Cardiac fibroblast (primary cell): ENCODE measurements at regions not wholly inside any gene's neighbourhood (a gene's known extent, or its start where the extent isn't known, plus 50 kb on each side); places are given as distances from the start of the nearest gene placed in this dataset.

Experiments used
- DNase-seq, 2 donors: peaks; one replicate each; pipeline versions ENCODE4 v3.0.0 to v3.0.0-alpha.2; 2010; ENCODE audit warnings: low read depth in 2 of 2
- H3K4me3 ChIP-seq, 2 donors: replicated peaks in 1 of 2; 1 replicate in 1 of 2; 2 replicates in 1 of 2; pipeline ENCODE4 v1.5.1; 2011; ENCODE audit warnings: low read depth in 2 of 2, low read length in 2 of 2, mild to moderate bottlenecking in 2 of 2, moderate library complexity in 1 of 2
- TF ChIP-seq, protein P1 (sequence below): IDR thresholded peaks from one replicate; pipeline ENCODE4 v1.5.1; 2011; ENCODE audit warnings: low read depth, mild to moderate bottlenecking, low read length, inconsistent platforms

DNA sequence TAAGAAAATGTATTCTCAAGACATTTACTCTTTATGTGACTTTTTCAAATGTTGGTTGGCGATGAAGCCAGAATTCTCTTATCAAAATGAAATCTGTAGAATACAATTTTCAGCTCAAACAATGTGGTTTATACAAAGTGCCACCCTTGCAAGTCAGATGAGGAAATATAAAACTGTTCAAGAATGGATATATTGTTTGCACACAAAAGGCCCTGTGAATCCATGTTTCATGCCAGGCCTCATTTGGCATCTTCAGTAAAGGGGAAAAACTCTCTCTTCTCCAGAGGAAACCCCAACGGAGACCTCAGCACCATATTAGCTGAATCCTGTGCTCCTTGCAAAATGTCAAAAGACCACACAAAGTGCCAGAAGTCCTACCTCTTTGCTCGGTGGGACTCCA is 310.4 kb downstream of the RRAGC start:
- TF ChIP-seq, protein P1, sequence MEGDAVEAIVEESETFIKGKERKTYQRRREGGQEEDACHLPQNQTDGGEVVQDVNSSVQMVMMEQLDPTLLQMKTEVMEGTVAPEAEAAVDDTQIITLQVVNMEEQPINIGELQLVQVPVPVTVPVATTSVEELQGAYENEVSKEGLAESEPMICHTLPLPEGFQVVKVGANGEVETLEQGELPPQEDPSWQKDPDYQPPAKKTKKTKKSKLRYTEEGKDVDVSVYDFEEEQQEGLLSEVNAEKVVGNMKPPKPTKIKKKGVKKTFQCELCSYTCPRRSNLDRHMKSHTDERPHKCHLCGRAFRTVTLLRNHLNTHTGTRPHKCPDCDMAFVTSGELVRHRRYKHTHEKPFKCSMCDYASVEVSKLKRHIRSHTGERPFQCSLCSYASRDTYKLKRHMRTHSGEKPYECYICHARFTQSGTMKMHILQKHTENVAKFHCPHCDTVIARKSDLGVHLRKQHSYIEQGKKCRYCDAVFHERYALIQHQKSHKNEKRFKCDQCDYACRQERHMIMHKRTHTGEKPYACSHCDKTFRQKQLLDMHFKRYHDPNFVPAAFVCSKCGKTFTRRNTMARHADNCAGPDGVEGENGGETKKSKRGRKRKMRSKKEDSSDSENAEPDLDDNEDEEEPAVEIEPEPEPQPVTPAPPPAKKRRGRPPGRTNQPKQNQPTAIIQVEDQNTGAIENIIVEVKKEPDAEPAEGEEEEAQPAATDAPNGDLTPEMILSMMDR: no peak
- no peak overlapping the region for H3K4me3 ChIP-seq
- DNase-seq: no peak

DNA sequence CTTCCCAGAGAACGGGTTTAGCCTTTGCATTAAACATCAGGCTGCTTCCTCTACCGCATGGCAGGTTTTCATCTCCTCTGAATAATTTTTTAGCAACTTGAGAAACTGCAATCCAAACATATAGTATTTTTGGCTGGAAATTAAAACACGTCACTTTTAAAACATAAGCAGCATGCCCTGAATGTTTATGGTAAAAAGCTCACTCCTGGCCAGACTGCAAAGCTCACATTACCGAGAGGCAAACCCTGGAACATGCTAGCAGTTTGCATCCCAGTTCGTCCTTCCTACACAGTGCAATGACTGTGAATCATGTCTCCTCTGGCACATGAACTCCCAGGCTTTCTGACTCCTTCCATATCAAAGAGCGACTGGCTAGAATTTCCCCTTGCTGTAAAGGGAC is 312.3 kb downstream of the RRAGC start:
- no peak for DNase-seq
- TF ChIP-seq, protein P1: no peak
- H3K4me3 ChIP-seq: no peak overlapping the region

DNA sequence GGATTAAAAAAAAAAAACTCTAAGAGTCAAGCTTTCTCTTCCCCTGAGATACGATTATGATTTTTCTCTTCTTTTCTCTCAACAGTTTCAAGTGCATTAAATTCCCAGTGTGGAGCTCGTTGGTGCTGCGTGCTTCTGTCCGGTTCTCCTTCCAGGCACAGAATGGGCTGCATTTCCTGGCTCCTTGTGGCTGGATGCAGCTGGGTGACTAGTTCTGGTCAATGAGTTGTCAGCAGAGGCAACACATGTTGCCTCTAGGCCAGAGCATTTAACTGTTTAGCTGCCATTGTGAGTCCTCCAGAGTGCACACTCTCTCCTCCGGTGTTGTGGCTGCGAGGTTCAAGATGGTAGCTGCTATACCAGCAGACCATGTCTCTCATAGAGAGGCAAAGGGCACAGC is 312.9 kb downstream of the RRAGC start:
- TF ChIP-seq, protein P1: no peak
- no peak overlapping the region for H3K4me3 ChIP-seq
- no peak for DNase-seq

DNA sequence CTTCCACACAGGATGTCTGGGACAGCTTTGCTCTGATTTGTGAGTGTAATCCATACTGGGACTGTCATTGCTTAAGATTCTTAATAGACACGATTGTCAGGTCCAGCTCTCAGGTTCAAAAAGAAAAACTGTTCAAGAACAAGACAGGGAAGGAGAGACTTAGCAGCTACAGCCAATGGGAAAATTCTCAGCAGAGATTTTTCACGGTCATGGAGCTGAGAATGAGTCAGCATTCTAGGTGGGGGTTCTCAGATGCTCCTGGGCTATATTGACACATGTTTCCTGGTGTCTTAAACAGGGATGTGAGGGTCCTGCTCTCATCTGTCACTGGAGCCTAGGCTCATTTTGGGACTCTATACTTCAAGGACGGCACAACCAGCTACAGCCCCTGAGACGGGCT is 318.3 kb downstream of the RRAGC start:
- TF ChIP-seq, protein P1: no peak
- H3K4me3 ChIP-seq: no peak overlapping the region
- DNase-seq: no peak

DNA sequence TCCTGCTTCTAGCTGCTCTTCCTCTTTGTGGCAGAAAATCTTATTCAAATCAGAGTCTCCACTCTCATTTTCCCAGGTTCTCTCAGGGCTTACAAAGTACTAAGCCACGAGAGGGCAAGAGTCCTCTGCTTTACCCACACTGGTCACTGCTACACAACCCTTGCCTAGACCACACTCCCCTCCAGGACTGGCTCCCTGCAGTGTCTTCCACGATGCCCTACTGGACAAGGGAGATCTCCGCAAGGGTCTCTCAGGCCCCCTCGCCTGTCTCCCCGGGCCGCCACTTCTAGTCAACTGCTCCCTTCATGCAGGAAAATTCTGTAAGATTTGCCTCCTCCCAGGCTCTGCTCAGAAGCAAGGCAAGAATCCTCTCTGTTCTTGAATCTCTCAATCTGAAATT is 319.6 kb downstream of the RRAGC start:
- TF ChIP-seq, protein P1: no peak
- DNase-seq: no peak
- H3K4me3 ChIP-seq: no peak overlapping the region

DNA sequence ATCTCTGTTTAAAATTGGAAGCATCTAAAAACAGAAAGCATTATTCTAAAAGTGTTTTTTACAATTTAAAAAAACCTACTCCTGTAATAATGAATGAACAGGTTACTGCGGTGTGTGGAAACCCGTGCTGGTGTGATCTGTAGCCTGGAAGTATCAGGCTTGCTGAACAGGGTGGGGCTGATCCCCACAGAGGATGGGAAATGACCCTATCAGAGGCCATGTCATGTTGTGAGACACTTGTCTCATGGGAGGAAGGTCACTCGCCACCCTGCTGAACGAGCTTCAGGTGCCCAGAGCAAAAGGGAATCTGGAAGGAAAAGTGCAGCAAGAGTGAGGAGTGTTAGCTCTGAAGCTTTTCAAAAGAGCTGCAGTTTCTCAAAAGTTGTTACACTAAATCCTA is 320.7 kb downstream of the RRAGC start:
- DNase-seq: no peak
- no peak overlapping the region for H3K4me3 ChIP-seq
- TF ChIP-seq, protein P1: no peak

DNA sequence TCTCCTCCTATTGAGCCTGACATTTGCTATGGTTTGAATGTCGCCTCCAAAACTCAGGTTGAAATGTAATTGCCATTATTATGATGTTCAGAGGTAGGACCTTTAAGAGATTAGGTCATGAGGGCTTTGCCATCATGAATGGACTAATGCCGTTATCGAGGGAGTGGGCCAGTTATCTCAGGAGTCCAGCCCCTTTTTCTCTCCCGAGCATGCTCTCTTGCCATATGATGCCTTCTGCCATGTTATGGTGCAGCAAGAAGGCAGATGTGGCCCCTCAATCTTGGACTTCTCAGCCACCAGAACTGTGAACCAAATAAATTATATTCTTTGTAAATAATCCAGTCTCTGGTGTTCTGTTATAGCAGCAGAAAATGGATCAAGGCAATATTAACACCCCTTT is 323.5 kb downstream of the RRAGC start:
- TF ChIP-seq, protein P1: no peak
- no peak overlapping the region for H3K4me3 ChIP-seq
- DNase-seq: no peak
